ENCODE measurements at regions not wholly inside any gene's neighbourhood (a gene's known extent, or its start where the extent isn't known, plus 50 kb on each side); places are given as distances from the start of the nearest gene placed in this dataset.

DNA sequence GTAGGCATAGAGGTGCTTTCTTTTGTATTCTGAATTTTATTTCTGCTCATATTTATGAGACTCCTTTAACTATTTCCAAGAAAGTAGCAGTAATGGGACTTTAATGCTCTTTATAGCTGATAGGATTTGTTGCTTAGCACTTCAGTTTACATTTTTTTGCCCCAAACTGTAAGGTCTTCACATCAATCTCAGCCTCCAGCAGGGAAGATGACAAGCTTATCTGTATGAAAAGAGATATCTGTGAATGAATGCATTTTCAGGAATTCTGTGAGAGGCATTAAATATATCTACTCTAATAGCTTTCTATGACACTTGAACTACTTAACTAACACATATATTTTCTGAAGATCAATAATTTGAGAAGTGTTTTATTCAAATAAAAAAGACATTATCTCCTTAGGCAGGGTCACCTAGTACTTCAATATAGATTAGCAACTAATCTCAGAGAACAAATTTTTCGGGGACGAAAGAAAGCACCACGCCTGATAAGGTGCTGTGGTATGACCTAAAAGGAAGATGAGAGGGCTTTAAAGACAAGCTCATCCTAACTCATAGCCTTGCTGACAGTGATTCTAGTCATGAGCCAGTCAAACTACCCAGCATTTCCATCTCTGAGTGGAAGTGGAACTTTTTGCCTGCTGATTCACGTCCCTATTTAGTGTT is 766.1 kb upstream of the CNTNAP5 start:
- no peak overlapping the region for H3K4me3 ChIP-seq (ENCODE audit: low read depth, low read length)
- in situ Hi-C loops (cut with HindIII; ENCODE audit: low sequenced_read_pairs): no loop called here
- DNase-seq (ENCODE audit: low read depth, low spot score): no peak
- TF ChIP-seq, protein P1, sequence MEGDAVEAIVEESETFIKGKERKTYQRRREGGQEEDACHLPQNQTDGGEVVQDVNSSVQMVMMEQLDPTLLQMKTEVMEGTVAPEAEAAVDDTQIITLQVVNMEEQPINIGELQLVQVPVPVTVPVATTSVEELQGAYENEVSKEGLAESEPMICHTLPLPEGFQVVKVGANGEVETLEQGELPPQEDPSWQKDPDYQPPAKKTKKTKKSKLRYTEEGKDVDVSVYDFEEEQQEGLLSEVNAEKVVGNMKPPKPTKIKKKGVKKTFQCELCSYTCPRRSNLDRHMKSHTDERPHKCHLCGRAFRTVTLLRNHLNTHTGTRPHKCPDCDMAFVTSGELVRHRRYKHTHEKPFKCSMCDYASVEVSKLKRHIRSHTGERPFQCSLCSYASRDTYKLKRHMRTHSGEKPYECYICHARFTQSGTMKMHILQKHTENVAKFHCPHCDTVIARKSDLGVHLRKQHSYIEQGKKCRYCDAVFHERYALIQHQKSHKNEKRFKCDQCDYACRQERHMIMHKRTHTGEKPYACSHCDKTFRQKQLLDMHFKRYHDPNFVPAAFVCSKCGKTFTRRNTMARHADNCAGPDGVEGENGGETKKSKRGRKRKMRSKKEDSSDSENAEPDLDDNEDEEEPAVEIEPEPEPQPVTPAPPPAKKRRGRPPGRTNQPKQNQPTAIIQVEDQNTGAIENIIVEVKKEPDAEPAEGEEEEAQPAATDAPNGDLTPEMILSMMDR (IDR thresholded peaks at IDR 0.05; ENCODE audit: low read depth, low read length): no peak

DNA sequence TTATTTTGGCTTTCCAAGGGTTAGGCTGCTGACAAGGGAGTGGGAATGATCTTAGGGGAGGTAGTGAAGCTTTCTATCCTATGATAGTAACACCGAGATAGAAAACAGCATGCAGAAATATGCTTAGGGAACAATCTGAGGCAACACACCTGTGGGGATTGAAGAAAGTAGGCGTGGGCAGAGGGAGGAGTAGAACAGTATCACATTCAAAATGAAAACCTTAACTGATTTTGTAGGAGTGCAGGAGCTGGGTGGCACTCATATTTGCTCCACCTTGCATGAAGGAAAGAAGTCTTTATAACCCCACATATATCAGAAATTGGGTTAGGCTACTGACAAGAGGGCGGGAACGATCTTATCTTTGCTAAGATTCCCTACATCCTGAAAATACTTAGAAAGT is 762.2 kb upstream of the CNTNAP5 start:
- no peak overlapping the region for H3K4me3 ChIP-seq (ENCODE audit: low read depth, low read length)
- TF ChIP-seq, protein P1 (IDR thresholded peaks at IDR 0.05; ENCODE audit: low read depth, low read length): no peak
- in situ Hi-C loops (cut with HindIII; ENCODE audit: low sequenced_read_pairs): no loop called here
- DNase-seq (ENCODE audit: low read depth, low spot score): no peak

DNA sequence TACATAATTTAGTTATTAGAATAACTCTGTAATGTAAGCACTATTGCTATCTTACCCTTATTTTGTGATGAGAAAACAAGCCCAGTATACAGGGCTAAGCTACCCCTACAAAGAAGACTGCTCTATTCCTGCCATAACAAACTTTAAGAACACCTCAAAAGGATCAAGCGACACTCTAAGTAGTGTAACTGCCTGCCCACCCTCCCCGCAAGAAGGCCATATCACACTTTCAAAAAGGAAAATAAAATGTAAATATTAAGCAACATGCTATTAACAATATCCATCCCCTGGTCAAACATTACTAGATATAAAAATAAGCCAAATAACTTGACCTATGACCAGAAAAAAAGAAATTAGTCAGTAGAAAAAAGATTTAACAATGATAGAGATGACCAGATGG is 741.7 kb upstream of the CNTNAP5 start:
- H3K4me3 ChIP-seq (ENCODE audit: low read depth, low read length): no peak overlapping the region
- DNase-seq (ENCODE audit: low read depth, low spot score): no peak
- in situ Hi-C loops (cut with HindIII; ENCODE audit: low sequenced_read_pairs): no loop called here
- TF ChIP-seq, protein P1 (IDR thresholded peaks at IDR 0.05; ENCODE audit: low read depth, low read length): no peak

DNA sequence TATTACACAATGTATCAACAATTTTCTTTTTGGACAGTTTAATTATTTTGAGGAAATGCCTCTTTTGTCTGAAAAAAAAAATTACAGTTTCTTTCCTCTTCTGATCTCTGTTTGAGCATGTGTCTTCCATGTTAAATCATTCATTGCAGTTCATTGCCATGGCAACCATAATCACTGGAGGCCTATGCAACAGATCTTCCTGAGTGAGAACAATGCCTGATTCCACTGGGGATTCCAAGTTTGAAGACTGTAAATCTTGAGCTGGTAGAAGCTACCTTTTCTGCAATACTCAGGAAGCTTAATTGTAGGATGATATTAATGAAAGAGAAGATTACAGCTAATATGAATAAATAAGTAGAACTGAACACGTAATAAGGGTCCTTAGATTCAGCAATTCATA is 721.4 kb upstream of the CNTNAP5 start:
- no peak overlapping the region for H3K4me3 ChIP-seq (ENCODE audit: low read depth, low read length)
- in situ Hi-C loops (cut with HindIII; ENCODE audit: low sequenced_read_pairs): no loop called here
- TF ChIP-seq, protein P1 (IDR thresholded peaks at IDR 0.05; ENCODE audit: low read depth, low read length): no peak
- DNase-seq (ENCODE audit: low read depth, low spot score): no peak

All from astrocyte of the spinal cord (primary cell).